22Rv1 (cell line): ENCODE measurements at regions not wholly inside any gene's neighbourhood (a gene's known extent, or its start where the extent isn't known, plus 50 kb on each side); places are given as distances from the start of the nearest gene placed in this dataset.

ENCODE experiments used
- H3K27ac ChIP-seq: fragments of 450-650 bp; 2 replicates; pipeline ENCODE4 v1.5.1; 2017
- CTCF ChIP-seq: fragments of 450-650 bp; IDR thresholded peaks from 2 replicates; pipeline ENCODE4 v1.5.1; 2017; ENCODE audit warnings: mild to moderate bottlenecking
- ZFX ChIP-seq: fragments of 450-650 bp; IDR thresholded peaks from 2 replicates; pipeline ENCODE4 v1.6.1; 2017; ENCODE audit warnings: antibody characterized with exemption, borderline replicate concordance

- H3K27ac ChIP-seq: no peak overlapping the region
Measured at GRCh38 chr4:23324021-23324690, 565.7 kb downstream of the PPARGC1A start.

GRCh38 chr4:23323436-23323835 lies 566.4 kb downstream of the PPARGC1A start:
- TF ChIP-seq CTCF (no peak), ZFX (no peak)
- no peak overlapping the region for H3K27ac ChIP-seq

More at GRCh38 chr4:23324021-23324690, 565.7 kb downstream of the PPARGC1A start:
- TF ChIP-seq CTCF: no peak
- no peak for TF ChIP-seq ZFX

DNA sequence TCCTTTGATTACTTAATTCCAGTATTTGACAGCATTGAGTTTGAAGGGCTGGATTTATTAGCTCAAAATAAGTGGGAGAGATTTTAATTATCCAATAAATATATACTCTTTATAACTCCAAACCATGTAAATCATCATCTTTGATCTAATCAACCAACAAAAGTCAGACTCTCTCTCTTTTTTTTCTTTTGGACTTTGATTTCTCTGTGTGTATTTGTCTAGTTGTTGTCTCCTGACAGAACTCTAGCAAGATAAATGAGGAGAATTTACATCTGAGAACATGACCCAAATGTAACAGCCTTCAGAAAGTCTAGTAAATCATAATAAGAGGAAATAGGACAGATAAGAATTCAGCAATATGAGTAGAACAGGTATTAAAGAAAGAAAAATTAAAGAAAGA lies 567.1 kb downstream of the PPARGC1A start:
- no peak for TF ChIP-seq CTCF
- no peak for TF ChIP-seq ZFX
- H3K27ac ChIP-seq: no peak overlapping the region

DNA sequence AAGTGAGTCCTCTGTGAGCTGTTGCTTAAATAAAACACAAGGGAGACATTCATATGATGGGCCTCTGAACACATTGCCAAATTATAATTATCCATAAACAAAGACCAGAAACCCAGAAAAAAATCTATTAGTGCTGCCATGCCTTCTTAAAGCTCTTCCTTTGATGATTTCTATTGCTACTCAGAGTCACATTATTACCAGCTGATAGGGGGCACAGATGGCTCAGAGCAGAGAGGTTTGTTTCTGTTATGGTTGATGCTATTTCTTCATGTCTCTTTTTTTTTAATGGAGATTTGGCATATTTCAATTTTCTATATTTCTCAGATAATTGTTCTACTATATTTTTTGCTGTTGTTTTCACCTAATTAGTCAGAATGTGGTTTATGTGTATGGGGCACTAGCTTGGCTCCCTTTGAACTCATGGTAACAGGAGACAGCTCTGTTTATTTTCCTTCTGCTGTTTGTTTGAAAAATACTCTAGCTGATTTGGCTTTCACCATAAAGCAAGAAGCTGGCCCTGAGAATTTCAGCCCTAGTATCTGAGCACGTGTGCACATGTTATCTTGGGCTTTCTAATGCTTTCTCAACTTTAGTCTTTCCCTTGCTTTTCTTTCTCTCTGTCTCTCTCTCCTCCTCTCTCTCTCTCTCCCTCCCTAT lies 568.8 kb downstream of the PPARGC1A start:
- H3K27ac ChIP-seq: no peak overlapping the region
- no peak for TF ChIP-seq CTCF
- TF ChIP-seq ZFX: no peak

DNA sequence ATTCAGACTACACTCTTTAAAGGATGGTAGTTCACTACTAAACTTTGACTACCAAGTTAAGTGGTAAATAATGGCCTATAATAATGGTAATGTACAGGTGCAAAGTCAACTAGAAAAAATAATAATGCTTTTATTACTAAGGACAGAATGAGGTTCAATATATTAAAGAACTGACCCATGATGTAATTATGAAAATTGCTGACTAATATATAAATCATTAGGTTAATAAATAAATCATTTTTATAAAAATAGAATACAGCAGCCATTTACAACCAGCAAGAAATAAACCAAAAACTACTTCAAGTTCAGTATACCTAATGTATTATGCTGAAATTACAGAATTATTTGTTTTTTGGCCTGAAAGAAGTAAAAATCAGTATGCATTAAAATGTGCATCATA lies 577.2 kb downstream of the PPARGC1A start:
- H3K27ac ChIP-seq: no peak overlapping the region
- no peak for TF ChIP-seq CTCF
- TF ChIP-seq ZFX: no peak

GRCh38 chr4:23311983-23312382 lies 577.9 kb downstream of the PPARGC1A start:
- no peak overlapping the region for H3K27ac ChIP-seq
- TF ChIP-seq CTCF: no peak

- TF ChIP-seq CTCF (no peak), ZFX (no peak)
- no peak overlapping the region for H3K27ac ChIP-seq
Measured at GRCh38 chr4:23305026-23305425, 584.8 kb downstream of the PPARGC1A start.
